Osteocyte (in vitro differentiated cells): ENCODE measurements at regions not wholly inside any gene's neighbourhood (a gene's known extent, or its start where the extent isn't known, plus 50 kb on each side); places are given as distances from the start of the nearest gene placed in this dataset.

Experiments
- DNase-seq: peaks from one replicate; pipeline ENCODE4 v3.0.0; 2021; ENCODE audit warnings: mixed read lengths; ENCODE audit not compliant: unreplicated experiment; ENCODE audit errors: extremely low spot score
- H3K27ac Mint-ChIP-seq: one replicate; pipeline ENCODE4 v1.8.0; 2021; ENCODE audit warnings: mild to moderate bottlenecking, mixed read lengths; ENCODE audit not compliant: unreplicated experiment
- H3K27me3 Mint-ChIP-seq: one replicate; pipeline ENCODE4 v1.8.0; 2021; ENCODE audit warnings: mixed read lengths; ENCODE audit not compliant: unreplicated experiment
- H3K36me3 Mint-ChIP-seq: one replicate; pipeline ENCODE4 v1.8.0; 2021; ENCODE audit warnings: mixed read lengths; ENCODE audit not compliant: unreplicated experiment
- H3K4me1 Mint-ChIP-seq: one replicate; pipeline ENCODE4 v1.8.0; 2021; ENCODE audit warnings: mixed read lengths; ENCODE audit not compliant: unreplicated experiment
- H3K4me3 Mint-ChIP-seq: one replicate; pipeline ENCODE4 v1.8.0; 2021; ENCODE audit warnings: mild to moderate bottlenecking, moderate library complexity, mixed read lengths; ENCODE audit not compliant: unreplicated experiment
- H3K9me3 Mint-ChIP-seq: one replicate; pipeline ENCODE4 v1.8.0; 2021; ENCODE audit warnings: mixed read lengths; ENCODE audit not compliant: unreplicated experiment
- CTCF ChIP-seq: fragments of 200-600 bp; sonication (generic); IDR thresholded peaks from 2 replicates; pipeline ENCODE4 v1.5.0; 2021; ENCODE audit warnings: antibody characterized with exemption, mild to moderate bottlenecking, moderate library complexity

GRCh38 chr13:47671776-47672175 is 329.3 kb downstream of the SUCLA2 start:
- peaks cover 6% of the 10 kb centered on the region for H3K9me3 Mint-ChIP-seq
- no peak overlapping the region for H3K4me3 Mint-ChIP-seq
- no peaks in the 10 kb centered on the region for H3K36me3 Mint-ChIP-seq
- DNase-seq = no peak
- no peak overlapping the region for H3K27ac Mint-ChIP-seq
- no peaks in the 10 kb centered on the region for H3K27me3 Mint-ChIP-seq
- no peak for TF ChIP-seq CTCF
- no peaks in the 10 kb centered on the region for H3K4me1 Mint-ChIP-seq

GRCh38 chr13:47665043-47665442 is 336.0 kb downstream of the SUCLA2 start:
- no peaks in the 10 kb centered on the region for H3K36me3 Mint-ChIP-seq
- H3K4me1 Mint-ChIP-seq = no peaks in the 10 kb centered on the region
- H3K27ac Mint-ChIP-seq = no peak overlapping the region
- H3K27me3 Mint-ChIP-seq = no peaks in the 10 kb centered on the region
- no peak overlapping the region for H3K4me3 Mint-ChIP-seq
- DNase-seq = no peak
- H3K9me3 Mint-ChIP-seq = no peaks in the 10 kb centered on the region
- no peak for TF ChIP-seq CTCF

- H3K27me3 Mint-ChIP-seq = peaks cover 2% of the 10 kb centered on the region
- no peak for DNase-seq
- no peaks in the 10 kb centered on the region for H3K36me3 Mint-ChIP-seq
- no peaks in the 10 kb centered on the region for H3K9me3 Mint-ChIP-seq
- H3K4me1 Mint-ChIP-seq = no peaks in the 10 kb centered on the region
- no peak for TF ChIP-seq CTCF
- no peak overlapping the region for H3K4me3 Mint-ChIP-seq
- H3K27ac Mint-ChIP-seq = no peak overlapping the region
These were observed 340.0 kb downstream of the SUCLA2 start for GRCh38 chr13:47661076-47661475.

GRCh38 chr13:47656651-47657050 is 344.4 kb downstream of the SUCLA2 start:
- no peak overlapping the region for H3K27ac Mint-ChIP-seq
- H3K27me3 Mint-ChIP-seq = peaks cover 2% of the 10 kb centered on the region
- no peaks in the 10 kb centered on the region for H3K9me3 Mint-ChIP-seq
- no peak overlapping the region for H3K4me3 Mint-ChIP-seq
- DNase-seq = no peak
- no peaks in the 10 kb centered on the region for H3K36me3 Mint-ChIP-seq
- no peak for TF ChIP-seq CTCF
- H3K4me1 Mint-ChIP-seq = no peaks in the 10 kb centered on the region

- Mint-ChIP-seq H3K9me3 (no peaks in the 10 kb centered on the region), H3K27ac (no peak overlapping the region), H3K4me3 (no peak overlapping the region), H3K4me1 (no peaks in the 10 kb centered on the region), H3K36me3 (no peaks in the 10 kb centered on the region), H3K27me3 (no peaks in the 10 kb centered on the region)
- TF ChIP-seq CTCF = no peak
- no peak for DNase-seq
These were observed 350.9 kb downstream of the SUCLA2 start for GRCh38 chr13:47650209-47650608.
